Activated naive CD8-positive, alpha-beta T cell treated with anti-CD3 and anti-CD28 coated beads, Interleukin-2, amount 50 U/mL, for 16 hours (primary cell): ENCODE measurements at regions not wholly inside any gene's neighbourhood (a gene's known extent, or its start where the extent isn't known, plus 50 kb on each side); places are given as distances from the start of the nearest gene placed in this dataset.

Experiments
- DNase-seq: peaks from one replicate; pipeline ENCODE4 v3.0.0-alpha.2; 2020; ENCODE audit warnings: low read depth, low spot score

GRCh38 chr16:86682219-86682904, 104.0 kb downstream of the FOXL1 start:
- DNase-seq, result no peak

- no peak for DNase-seq
Observed at GRCh38 chr16:86683441-86684194, 105.3 kb downstream of the FOXL1 start.

DNA sequence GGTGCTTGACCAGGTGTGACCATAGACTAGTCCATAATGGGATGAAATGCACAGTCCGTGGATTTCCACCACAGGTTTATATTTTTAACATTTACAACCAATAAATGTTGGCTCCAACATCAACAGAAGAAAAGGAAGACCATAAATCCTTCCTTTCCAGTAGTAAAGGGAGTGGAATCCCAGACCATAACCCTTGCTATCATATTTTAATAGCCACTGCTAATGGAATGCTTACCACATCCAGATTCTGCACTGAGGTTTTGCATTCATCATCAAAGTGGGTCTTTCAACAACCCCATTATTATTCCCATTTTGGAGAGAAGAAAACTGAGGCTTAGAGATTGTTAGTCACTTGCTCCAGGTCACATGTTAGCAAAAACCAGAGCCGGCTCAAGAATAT, 106.7 kb downstream of the FOXL1 start:
- DNase-seq, result no peak

DNA sequence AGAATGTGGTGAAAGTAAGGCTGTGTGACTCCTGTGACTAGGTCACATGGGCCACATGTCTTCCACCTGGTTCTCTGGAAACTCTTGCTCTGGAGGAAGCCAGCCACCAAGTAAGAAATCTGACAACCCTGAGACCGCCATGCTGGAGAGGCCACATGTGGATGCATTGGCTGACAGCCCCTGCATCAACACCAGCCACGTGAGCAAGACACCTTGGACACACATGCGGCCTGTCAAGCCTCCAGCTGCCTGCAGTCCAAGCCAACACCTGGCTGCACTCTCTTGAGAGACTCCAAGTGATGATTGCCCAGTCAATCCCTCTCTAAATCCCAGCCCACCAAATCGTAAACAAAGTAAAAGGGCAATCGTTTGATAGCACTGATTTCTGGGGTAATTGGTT, 112.6 kb downstream of the FOXL1 start:
- no peak for DNase-seq

GRCh38 chr16:86692426-86692825, 114.1 kb downstream of the FOXL1 start:
- DNase-seq, result no peak

DNA sequence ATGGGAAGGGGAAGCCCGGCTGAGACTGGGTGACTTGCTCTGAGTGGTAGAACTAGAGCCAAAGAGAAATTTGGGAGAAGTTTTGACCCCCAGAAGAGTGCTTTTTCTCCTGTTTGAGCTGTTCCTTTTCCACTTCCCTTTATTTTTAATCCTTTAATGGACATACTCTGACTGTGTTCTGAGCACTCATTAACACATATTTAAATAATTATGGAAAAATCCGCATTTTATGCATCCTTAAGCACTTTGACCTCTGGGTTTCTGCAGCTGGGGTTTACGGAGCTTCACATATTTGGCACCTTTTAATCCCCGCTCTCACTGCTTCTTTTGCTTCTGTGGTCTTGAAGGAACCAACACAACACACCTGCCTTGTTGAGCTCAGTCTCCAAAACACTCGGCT, 114.7 kb downstream of the FOXL1 start:
- no peak for DNase-seq

DNA sequence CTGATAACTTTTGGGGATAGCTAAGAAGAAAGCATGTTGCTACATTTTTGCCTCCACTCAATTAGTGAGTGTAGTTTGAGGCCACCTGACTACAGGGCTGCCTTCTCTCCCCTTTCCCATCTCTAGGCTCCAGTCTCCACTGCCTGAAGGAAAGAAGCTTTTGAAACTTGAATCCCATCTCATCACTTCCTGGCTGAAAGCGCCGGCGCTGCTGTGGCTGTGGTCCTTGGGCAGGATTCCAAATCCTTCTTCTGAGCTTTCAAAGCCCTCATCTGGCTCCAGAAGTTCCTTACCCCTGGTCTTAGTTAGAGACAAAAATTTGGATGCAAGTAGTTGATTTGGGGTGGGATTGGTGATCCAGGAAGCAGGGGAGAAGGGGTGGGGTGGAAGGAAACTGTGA, 119.4 kb downstream of the FOXL1 start:
- no peak for DNase-seq

DNA sequence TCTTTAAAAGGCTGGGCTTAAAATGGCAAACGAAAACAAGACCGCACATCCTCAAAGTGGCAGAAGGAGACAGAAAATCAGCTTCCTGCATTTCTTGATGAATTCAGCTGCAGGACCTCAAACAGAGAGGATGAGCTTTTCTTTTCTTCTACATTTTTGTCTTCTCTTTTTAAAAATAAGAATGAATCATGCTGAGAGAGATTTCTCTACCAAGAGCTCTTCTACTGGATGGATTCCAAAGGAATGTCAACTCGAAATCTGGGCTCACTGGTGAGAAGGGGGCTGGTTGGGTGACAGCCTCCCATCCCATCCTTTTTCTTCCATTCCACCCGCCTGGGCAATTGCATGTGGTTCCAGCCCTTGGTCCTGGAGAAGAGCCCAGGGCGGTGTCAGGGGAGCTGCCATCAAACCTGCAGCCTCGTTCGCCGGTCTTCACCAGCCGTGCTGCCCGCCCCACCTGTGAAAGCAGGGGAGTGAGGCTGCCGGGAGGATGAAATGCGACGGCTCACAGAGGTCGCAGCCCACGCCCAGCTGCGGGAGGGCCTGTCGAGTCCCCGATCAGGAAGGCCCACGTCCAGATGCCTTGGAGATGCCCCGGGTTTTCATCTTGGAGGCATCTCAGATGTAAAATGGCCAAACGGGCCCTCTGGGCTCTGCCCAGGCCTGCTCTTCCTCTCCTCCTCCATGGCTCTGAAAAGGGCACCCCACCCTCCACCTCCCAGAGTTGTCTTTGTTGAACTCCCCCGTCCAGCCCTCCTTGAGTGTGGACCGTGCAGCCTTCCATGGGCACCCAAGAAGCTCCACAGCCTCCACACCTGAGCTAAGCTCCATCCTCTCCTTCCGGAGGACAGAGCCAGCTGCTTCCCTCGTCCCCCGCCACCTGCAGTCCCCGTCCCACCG, 121.9 kb downstream of the FOXL1 start:
- DNase-seq, result no peak

DNA sequence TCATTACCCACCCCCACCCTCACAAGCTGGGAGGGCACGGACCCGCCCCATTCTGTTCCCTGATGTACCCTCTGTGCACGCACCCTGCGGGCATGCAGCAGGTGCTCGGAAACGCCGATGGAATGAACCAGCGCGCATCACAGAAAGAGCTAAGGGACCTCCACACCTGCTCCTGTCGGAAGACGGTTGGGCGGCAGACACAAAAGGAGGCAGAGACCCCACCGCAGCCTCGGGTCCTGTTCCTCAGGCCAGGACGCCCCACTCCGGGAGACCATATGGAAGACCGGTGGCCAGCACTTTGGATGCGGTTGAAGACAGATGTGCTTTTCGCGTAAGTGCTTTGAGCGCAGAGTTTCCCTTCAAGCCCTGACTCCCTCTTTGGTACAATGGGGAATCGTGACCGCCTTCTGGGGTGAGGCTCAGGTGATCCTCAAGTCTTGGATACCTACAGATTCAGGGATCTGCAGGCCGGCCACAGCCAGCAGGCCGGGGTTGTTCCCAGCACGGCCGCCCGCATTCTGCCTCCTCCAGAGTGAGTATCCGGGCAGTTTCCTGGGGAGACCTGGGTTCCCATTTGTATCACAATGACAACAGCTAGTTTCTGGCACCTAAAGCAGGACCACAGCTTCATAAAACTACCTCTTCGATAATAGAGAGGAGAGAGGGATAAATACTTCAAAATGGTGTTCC, 123.1 kb downstream of the FOXL1 start:
- no peak for DNase-seq

GRCh38 chr16:86702824-86703588, 124.7 kb downstream of the FOXL1 start:
- no peak for DNase-seq

GRCh38 chr16:86704516-86704915, 126.2 kb downstream of the FOXL1 start:
- DNase-seq, result no peak

GRCh38 chr16:86706726-86707125, 128.4 kb downstream of the FOXL1 start:
- no peak for DNase-seq

DNA sequence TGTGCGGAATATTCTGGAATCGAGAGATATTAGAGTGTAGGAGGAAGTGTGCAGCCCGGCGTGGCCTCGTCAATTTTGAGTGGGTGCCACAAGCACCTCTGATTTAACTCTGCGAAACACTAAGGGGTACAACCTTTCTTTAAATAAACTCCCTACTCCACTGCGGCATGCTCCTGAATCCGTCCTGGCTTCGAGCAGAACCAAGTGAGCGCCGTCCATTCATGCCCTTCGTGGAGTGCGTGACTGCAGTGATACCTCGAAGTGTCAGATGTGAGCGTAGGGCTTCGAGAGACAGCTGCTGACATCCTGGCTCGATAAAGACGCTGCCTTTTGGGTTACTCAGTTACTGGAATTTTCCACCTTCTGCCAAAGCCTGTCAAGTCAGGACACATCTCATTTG, 128.8 kb downstream of the FOXL1 start:
- no peak for DNase-seq

- no peak for DNase-seq
Observed at GRCh38 chr16:86707581-86707980, 129.2 kb downstream of the FOXL1 start.

DNA sequence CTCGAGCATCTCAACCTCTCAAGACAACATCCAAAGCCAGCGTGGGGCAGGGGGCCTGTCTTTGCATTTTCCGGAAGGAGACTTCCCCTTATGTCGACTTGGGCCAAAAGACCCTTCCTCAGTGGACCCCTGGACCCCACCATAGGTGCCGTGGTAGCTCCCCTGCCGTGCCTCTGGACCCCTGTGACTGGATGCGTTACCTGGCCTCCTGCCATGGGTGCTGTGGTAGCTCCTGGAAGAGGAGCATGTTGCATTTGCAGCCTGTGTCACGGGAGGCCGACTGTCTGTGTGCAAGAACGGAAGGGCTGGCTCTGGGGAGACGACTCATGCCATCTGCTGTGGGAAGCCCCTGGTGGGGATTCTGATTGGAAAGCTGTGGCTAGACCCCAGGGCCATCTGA, 130.1 kb downstream of the FOXL1 start:
- DNase-seq, result no peak

DNA sequence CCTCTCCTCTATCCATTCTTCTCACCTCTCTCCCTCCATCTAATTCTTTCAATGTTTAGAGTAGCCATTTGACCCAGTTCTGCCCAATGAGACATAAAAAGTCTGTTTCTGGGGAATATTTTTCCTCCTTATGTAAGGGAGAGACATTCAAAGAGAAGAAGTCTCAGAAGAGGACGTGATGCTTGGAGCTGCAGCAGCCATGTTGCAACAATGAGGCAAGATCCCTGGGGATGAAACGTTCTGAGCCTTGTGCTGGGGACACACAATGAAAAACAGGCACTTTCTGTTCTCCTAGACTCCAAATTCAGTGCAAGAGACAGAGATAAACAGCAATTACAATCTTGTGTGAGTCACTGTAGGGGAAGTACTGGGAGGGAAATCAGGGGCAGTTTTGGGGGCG, 130.8 kb downstream of the FOXL1 start:
- no peak for DNase-seq

DNA sequence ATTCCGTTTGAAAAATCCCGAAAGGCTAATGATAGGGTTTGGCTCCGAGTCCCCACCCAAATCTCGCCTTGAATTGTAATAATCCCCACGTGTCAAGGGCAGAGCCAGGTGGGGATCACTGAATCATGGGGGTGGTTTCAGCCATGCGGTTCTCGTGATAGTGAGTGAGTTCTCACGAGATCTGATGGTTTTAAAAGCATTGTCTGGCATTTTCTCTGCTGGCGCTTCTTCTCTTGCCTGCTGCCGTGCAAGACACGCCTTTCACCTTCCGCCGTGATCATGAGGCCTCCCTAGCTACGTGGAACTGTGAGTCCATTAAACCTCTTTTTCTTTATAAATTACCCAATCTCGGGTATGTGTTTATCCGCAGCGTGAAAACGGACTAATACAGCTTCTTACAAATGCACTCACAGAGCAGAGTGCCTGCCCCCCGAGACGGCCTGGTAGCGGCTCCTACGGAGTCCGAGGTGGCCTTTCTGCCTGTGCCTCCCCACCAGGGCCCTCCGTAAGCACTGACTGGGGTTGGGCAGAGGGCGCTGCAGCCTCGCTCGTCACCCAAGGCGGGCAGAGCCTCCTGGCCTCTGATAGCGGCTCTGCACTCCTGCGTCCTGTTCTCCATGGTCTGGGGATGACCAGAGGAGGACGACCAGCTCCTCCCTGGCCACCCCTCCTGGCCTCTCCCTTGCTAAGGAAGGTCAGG, 131.7 kb downstream of the FOXL1 start:
- no peak for DNase-seq

- no peak for DNase-seq
Observed at GRCh38 chr16:86710602-86710950, 132.2 kb downstream of the FOXL1 start.

GRCh38 chr16:86712158-86713009, 134.0 kb downstream of the FOXL1 start:
- DNase-seq, result no peak
